ENCODE measurements at regions not wholly inside any gene's neighbourhood (a gene's known extent, or its start where the extent isn't known, plus 50 kb on each side); places are given as distances from the start of the nearest gene placed in this dataset.

GRCh38 chr7:32191305-32191704 is 121.1 kb upstream of the PDE1C start:
- TF ChIP-seq POLR2A (IDR thresholded peaks at IDR 0.05) (no peak), CTCF (IDR thresholded peaks at IDR 0.05) (no peak)
